Endothelial cell of umbilical vein (primary cell): ENCODE measurements at regions not wholly inside any gene's neighbourhood (a gene's known extent, or its start where the extent isn't known, plus 50 kb on each side); places are given as distances from the start of the nearest gene placed in this dataset.

Source experiments
- BruUV-seq: library from RNA; stranded (reverse); fragments of 400-500 nt; replicated peaks from 2 replicates; lab custom pipeline; 2021; lab: Mats Ljungman, UMichigan
- CTCF ChIA-PET: fragments of 300-600, 350-600 bp; sonication (Branson Sonifier 250); formaldehyde crosslinking; loops from one replicate; lab custom pipeline; 2021; ENCODE audit warnings: antibody characterized with exemption, inconsistent platforms; lab: Charles Lee
- POLR2A ChIA-PET: fragments of 300-600, 350-600 bp; sonication (Branson Sonifier 250); formaldehyde crosslinking; loops from one replicate; lab custom pipeline; 2021; ENCODE audit warnings: antibody characterized with exemption, inconsistent platforms; lab: Charles Lee
- DNase-seq: peaks from one replicate; pipeline ENCODE4 v3.0.0-alpha.2; 2011; ENCODE audit warnings: low read depth, low spot score
- FAIRE-seq: peaks from 2 replicates; lab custom pipeline; 2011; peaks lifted over from hg19 to GRCh38; lab: Jason Lieb, UNC
- H2AFZ ChIP-seq: 2 replicates; pipeline ENCODE4 v1.6.0; 2012; ENCODE audit warnings: low read depth, low read length, control low read depth, inconsistent platforms
- H3K27ac ChIP-seq: 2 replicates; pipeline ENCODE4 v1.5.1; 2011; ENCODE audit warnings: low read depth, mild to moderate bottlenecking, control low read depth, low read length, moderate library complexity; ENCODE audit not compliant: insufficient read depth
- H3K27me3 ChIP-seq, 2 experiments: 2 replicates each; pipeline versions ENCODE4 v1.6.0 to v1.6.1; 2011; ENCODE audit warnings: low read length in 2 of 2, mixed read lengths in 1 of 2; ENCODE audit not compliant: control insufficient read depth in 2 of 2, insufficient read depth in 2 of 2
- H3K36me3 ChIP-seq, 2 experiments: 2 replicates in 1 of 2; 3 replicates in 1 of 2; pipeline ENCODE4 v1.5.1; 2011; ENCODE audit warnings: low read length in 2 of 2, mild to moderate bottlenecking in 1 of 2, moderate library complexity in 1 of 2; ENCODE audit not compliant: control insufficient read depth in 2 of 2, insufficient read depth in 2 of 2; ENCODE audit errors: extremely low read depth in 1 of 2
- H3K4me1 ChIP-seq: 3 replicates; pipeline ENCODE4 v1.5.1; 2011; ENCODE audit warnings: mild to moderate bottlenecking, low read length; ENCODE audit not compliant: control insufficient read depth, insufficient read depth; ENCODE audit errors: extremely low read depth
- H3K4me2 ChIP-seq: 2 replicates; pipeline ENCODE4 v1.6.1; 2011; ENCODE audit warnings: low read length, control low read depth, mixed read lengths; ENCODE audit not compliant: insufficient read depth
- H3K4me3 ChIP-seq, 3 experiments: fragments of 200-600 bp in 1 of 3; sonication (generic), shearing (Covaris generic) in 1 of 3; replicated peaks in 1 of 3; 2 replicates each; pipeline ENCODE4 v1.5.1; 2011 to 2016; ENCODE audit warnings: control low read depth in 3 of 3, low read length in 3 of 3, mild to moderate bottlenecking in 2 of 3, inconsistent platforms in 1 of 3, low read depth in 1 of 3, moderate library complexity in 1 of 3; ENCODE audit not compliant: insufficient read depth in 1 of 3
- H3K79me2 ChIP-seq: 2 replicates; pipeline ENCODE4 v1.6.0; 2012; ENCODE audit warnings: low read length, inconsistent platforms; ENCODE audit not compliant: control insufficient read depth, insufficient read depth
- H3K9ac ChIP-seq: replicated peaks from 2 replicates; pipeline ENCODE3; 2011; ENCODE audit warnings: low read length, control low read depth; ENCODE audit not compliant: insufficient read depth; ENCODE audit errors: extremely low read depth
- H3K9me1 ChIP-seq: replicated peaks from 3 replicates; pipeline ENCODE4 v1.6.0; 2011; ENCODE audit warnings: mild to moderate bottlenecking, low read length; ENCODE audit not compliant: control insufficient read depth, insufficient read depth; ENCODE audit errors: extremely low read depth
- H3K9me3 ChIP-seq: replicated peaks from 2 replicates; pipeline ENCODE4 v1.5.1; 2012; ENCODE audit warnings: low read length, inconsistent platforms; ENCODE audit not compliant: control insufficient read depth, insufficient read depth
- H4K20me1 ChIP-seq: replicated peaks from 2 replicates; pipeline ENCODE3; 2011; ENCODE audit warnings: mild to moderate bottlenecking, low read length; ENCODE audit not compliant: control insufficient read depth, insufficient read depth; ENCODE audit errors: extremely low read depth
- EZH2 ChIP-seq: IDR thresholded peaks from 2 replicates; pipeline ENCODE4 v1.6.1; 2012; ENCODE audit warnings: borderline replicate concordance, low read depth, mild to moderate bottlenecking, moderate library complexity, low read length, inconsistent platforms; ENCODE audit not compliant: severe bottlenecking
- FOS ChIP-seq: IDR thresholded peaks from 2 replicates; pipeline ENCODE4 v1.6.1; 2011; ENCODE audit warnings: mild to moderate bottlenecking, low read length, moderate library complexity, borderline replicate concordance; ENCODE audit not compliant: insufficient read depth
- GATA2 ChIP-seq: IDR thresholded peaks from 2 replicates; pipeline ENCODE4 v1.7.0; 2011; ENCODE audit warnings: low read depth, mild to moderate bottlenecking, moderate library complexity, mixed read lengths, low read length; ENCODE audit not compliant: insufficient read length, insufficient read depth
- JUN ChIP-seq: IDR thresholded peaks from 2 replicates; pipeline ENCODE4 v1.6.1; 2011; ENCODE audit warnings: borderline replicate concordance, low read depth; ENCODE audit not compliant: insufficient read length, insufficient read depth
- MYC ChIP-seq: IDR thresholded peaks from one replicate; pipeline ENCODE4 v1.6.1; 2011; ENCODE audit warnings: mild to moderate bottlenecking, low read depth, low read length
- POLR2A ChIP-seq: IDR thresholded peaks from 2 replicates; pipeline ENCODE4 v1.6.1; 2012; ENCODE audit warnings: low read depth, mild to moderate bottlenecking, control low read depth, low read length
- POLR2AphosphoS5 ChIP-seq: IDR thresholded peaks from 2 replicates; pipeline ENCODE4 v1.6.1; 2012; ENCODE audit warnings: low read depth, mild to moderate bottlenecking, control low read depth, low read length, moderate library complexity; ENCODE audit not compliant: insufficient read depth
- dilution Hi-C: fragments of 300-500 bp; cut with MboI; formaldehyde crosslinking; loops from one replicate; pipeline ENCODE4 v1.15.0; 2019; ENCODE audit warnings: low sequenced_read_pairs; ENCODE audit not compliant: extremely low pct_ligation_motif_present
- intact Hi-C: fragments of 100-400 bp; cut with micrococcal nuclease; formaldehyde crosslinking; loops from one replicate; pipeline ENCODE4 v1.10.0; 2022
- TF ChIP-seq, protein P1 (sequence below): IDR thresholded peaks from 2 replicates; pipeline ENCODE4 v1.6.1; 2011; ENCODE audit not compliant: insufficient read depth, insufficient read length
- TF ChIP-seq, protein P2 (sequence below), 2 donors: IDR thresholded peaks; 1 replicate in 1 of 2; 2 replicates in 1 of 2; pipeline ENCODE4 v1.5.1; 2011; ENCODE audit warnings: low read length in 2 of 2, mild to moderate bottlenecking in 2 of 2, moderate library complexity in 2 of 2, control low read depth in 1 of 2, inconsistent platforms in 1 of 2, low read depth in 1 of 2; ENCODE audit not compliant: insufficient read depth in 1 of 2; ENCODE audit errors: extremely low read depth in 1 of 2

DNA sequence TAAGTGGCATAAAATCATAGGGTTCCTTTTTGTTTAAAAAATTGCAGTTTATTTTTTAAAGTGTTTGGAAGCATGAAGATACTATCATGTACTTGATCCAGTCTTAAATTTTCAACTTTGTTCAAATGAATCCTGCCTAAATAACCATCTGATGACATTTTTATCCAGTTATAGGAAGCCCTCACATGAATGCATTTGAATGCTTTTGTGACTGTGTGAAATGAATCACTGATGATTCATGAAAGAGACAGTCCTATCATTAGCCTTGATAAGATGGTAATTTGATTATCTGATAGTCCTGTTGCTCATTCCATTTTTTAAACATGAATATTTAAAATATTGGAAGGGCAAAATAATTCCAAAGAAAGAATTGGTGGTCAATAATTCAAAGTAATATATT is 401.9 kb upstream of the ROBO2 start:
- POLR2A ChIA-PET, result no interaction called here
- no peak for FAIRE-seq

More for the DNA sequence above, 401.9 kb upstream of the ROBO2 start:
- Histone ChIP-seq H3K79me2 (no peaks in the 10 kb centered on the region), H3K4me1 (no peaks in the 10 kb centered on the region), H3K4me3 (no peak overlapping the region), H3K9me3 (peaks cover 5% of the 10 kb centered on the region), H3K27ac (no peak overlapping the region), H3K36me3 (no peaks in the 10 kb centered on the region), H4K20me1 (no peaks in the 10 kb centered on the region), H3K4me2 (no peak overlapping the region), H3K9ac (no peak overlapping the region), H2AFZ (no peak overlapping the region), H3K9me1 (no peaks in the 10 kb centered on the region), H3K27me3 (no peaks in the 10 kb centered on the region)
- BruUV-seq, result no TSS peak
- DNase-seq, result no peak
- CTCF ChIA-PET, result no interaction called here
- intact Hi-C loops (no loop called here), dilution Hi-C loops (no loop called here)
- no peak for TF ChIP-seq GATA2
- TF ChIP-seq MYC, result no peak
- TF ChIP-seq FOS, result no peak
- TF ChIP-seq POLR2A, result no peak
- TF ChIP-seq POLR2AphosphoS5, result no peak
- TF ChIP-seq JUN, result no peak
- no peak for TF ChIP-seq EZH2
- TF ChIP-seq, protein P1, sequence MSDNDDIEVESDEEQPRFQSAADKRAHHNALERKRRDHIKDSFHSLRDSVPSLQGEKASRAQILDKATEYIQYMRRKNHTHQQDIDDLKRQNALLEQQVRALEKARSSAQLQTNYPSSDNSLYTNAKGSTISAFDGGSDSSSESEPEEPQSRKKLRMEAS, result no peak
- TF ChIP-seq, protein P2, sequence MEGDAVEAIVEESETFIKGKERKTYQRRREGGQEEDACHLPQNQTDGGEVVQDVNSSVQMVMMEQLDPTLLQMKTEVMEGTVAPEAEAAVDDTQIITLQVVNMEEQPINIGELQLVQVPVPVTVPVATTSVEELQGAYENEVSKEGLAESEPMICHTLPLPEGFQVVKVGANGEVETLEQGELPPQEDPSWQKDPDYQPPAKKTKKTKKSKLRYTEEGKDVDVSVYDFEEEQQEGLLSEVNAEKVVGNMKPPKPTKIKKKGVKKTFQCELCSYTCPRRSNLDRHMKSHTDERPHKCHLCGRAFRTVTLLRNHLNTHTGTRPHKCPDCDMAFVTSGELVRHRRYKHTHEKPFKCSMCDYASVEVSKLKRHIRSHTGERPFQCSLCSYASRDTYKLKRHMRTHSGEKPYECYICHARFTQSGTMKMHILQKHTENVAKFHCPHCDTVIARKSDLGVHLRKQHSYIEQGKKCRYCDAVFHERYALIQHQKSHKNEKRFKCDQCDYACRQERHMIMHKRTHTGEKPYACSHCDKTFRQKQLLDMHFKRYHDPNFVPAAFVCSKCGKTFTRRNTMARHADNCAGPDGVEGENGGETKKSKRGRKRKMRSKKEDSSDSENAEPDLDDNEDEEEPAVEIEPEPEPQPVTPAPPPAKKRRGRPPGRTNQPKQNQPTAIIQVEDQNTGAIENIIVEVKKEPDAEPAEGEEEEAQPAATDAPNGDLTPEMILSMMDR (IDR thresholded peaks at IDR 0.05; ENCODE audit: extremely low read depth in 1 of 2, insufficient read depth in 1 of 2, low read depth in 1 of 2, low read length in 2 of 2), result no peak
